HEK293T (cell line): ENCODE measurements at regions not wholly inside any gene's neighbourhood (a gene's known extent, or its start where the extent isn't known, plus 50 kb on each side); places are given as distances from the start of the nearest gene placed in this dataset.

ENCODE experiments used
- CTCF ChIA-PET: fragments of 350-600 bp; formaldehyde crosslinking; extraction: SDS; loops from one replicate; lab custom pipeline; 2021; ENCODE audit warnings: antibody characterized with exemption, inconsistent platforms; lab: Yijun Ruan, JAX
- POLR2A ChIA-PET: fragments of 350-600 bp; formaldehyde crosslinking; extraction: SDS; loops from one replicate; lab custom pipeline; 2020; ENCODE audit warnings: antibody characterized with exemption, inconsistent platforms; lab: Yijun Ruan, JAX
- DNase-seq: peaks from one replicate; pipeline ENCODE4 v3.0.0; 2012; ENCODE audit warnings: mixed read lengths; ENCODE audit errors: extremely low spot score
- ARNT ChIP-seq: fragments of 450-650 bp; IDR thresholded peaks from 2 replicates; pipeline ENCODE4 v1.6.1; 2017; ENCODE audit warnings: mild to moderate bottlenecking
- BHLHE40 ChIP-seq: fragments of 450-650 bp; IDR thresholded peaks from 2 replicates; pipeline ENCODE4 v1.6.1; 2016; ENCODE audit warnings: mild to moderate bottlenecking, moderate library complexity, borderline replicate concordance
- CTBP1 ChIP-seq: fragments of 450-650 bp; IDR thresholded peaks from 2 replicates; pipeline ENCODE4 v1.6.1; 2016; ENCODE audit warnings: borderline replicate concordance
- ELF4 ChIP-seq: fragments of 450-650 bp; IDR thresholded peaks from 2 replicates; pipeline ENCODE4 v1.6.1; 2017; ENCODE audit warnings: antibody characterized with exemption
- FOXA1 ChIP-seq: fragments of 450-650 bp; IDR thresholded peaks from 2 replicates; pipeline ENCODE4 v1.6.1; 2016; ENCODE audit warnings: mild to moderate bottlenecking
- FOXK2 ChIP-seq: fragments of 450-650 bp; IDR thresholded peaks from 2 replicates; pipeline ENCODE4 v1.6.1; 2016; ENCODE audit warnings: mild to moderate bottlenecking
- FOXM1 ChIP-seq: fragments of 450-650 bp; IDR thresholded peaks from 2 replicates; pipeline ENCODE4 v1.6.1; 2017; ENCODE audit warnings: mild to moderate bottlenecking, borderline replicate concordance
- HDGF ChIP-seq: fragments of 450-650 bp; IDR thresholded peaks from 2 replicates; pipeline ENCODE4 v1.6.1; 2017; ENCODE audit warnings: antibody characterized with exemption, borderline replicate concordance
- L3MBTL2 ChIP-seq: fragments of 450-650 bp; conservative IDR thresholded peaks from 2 replicates; pipeline ENCODE4 v1.6.1; 2016; ENCODE audit warnings: mild to moderate bottlenecking
- LEF1 ChIP-seq: fragments of 450-650 bp; IDR thresholded peaks from 2 replicates; pipeline ENCODE4 v1.6.1; 2017; ENCODE audit warnings: mild to moderate bottlenecking, borderline replicate concordance
- NFRKB ChIP-seq: fragments of 450-650 bp; IDR thresholded peaks from 2 replicates; pipeline ENCODE4 v1.6.1; 2016; ENCODE audit warnings: mild to moderate bottlenecking, moderate library complexity
- PKNOX1 ChIP-seq: fragments of 450-650 bp; IDR thresholded peaks from 2 replicates; pipeline ENCODE4 v1.6.1; 2016
- SP1 ChIP-seq: fragments of 450-650 bp; IDR thresholded peaks from 2 replicates; pipeline ENCODE4 v1.6.1; 2017
- SUZ12 ChIP-seq: fragments of 450-650 bp; IDR thresholded peaks from 2 replicates; pipeline ENCODE4 v1.6.1; 2016; ENCODE audit warnings: mild to moderate bottlenecking
- TARDBP ChIP-seq: fragments of 450-650 bp; IDR thresholded peaks from 2 replicates; pipeline ENCODE4 v1.6.1; 2016
- ZNF384 ChIP-seq: fragments of 450-650 bp; IDR thresholded peaks from 2 replicates; pipeline ENCODE4 v1.6.1; 2016

GRCh38 chr20:50293284-50294139, 102.9 kb downstream of the CEBPB start:
- ChIA-PET CTCF (no interaction called here), POLR2A (no interaction called here)
- no peak for DNase-seq
- no peak for TF ChIP-seq CTBP1
- no peak for TF ChIP-seq ARNT
- TF ChIP-seq SP1: no peak
- no peak for TF ChIP-seq FOXK2
- TF ChIP-seq LEF1: no peak
- no peak for TF ChIP-seq SUZ12
- TF ChIP-seq HDGF: no peak
- no peak for TF ChIP-seq PKNOX1
- no peak for TF ChIP-seq FOXA1
- TF ChIP-seq TARDBP: no peak
- no peak for TF ChIP-seq L3MBTL2
- no peak for TF ChIP-seq FOXM1
- TF ChIP-seq ELF4: no peak
- no peak for TF ChIP-seq NFRKB
- no peak for TF ChIP-seq BHLHE40
- TF ChIP-seq ZNF384: no peak

GRCh38 chr20:50294164-50295088, 103.8 kb downstream of the CEBPB start:
- CTCF ChIA-PET: no interaction called here
- TF ChIP-seq FOXK2 (no peak), LEF1 (no peak), NFRKB (no peak), SUZ12 (no peak), FOXA1 (no peak), ELF4 (no peak), TARDBP (no peak), BHLHE40 (no peak), ZNF384 (no peak), HDGF (no peak), PKNOX1 (no peak), L3MBTL2 (no peak), ARNT (no peak), FOXM1 (no peak)
- no peak for DNase-seq
- POLR2A ChIA-PET: interaction anchor here (2.6 kb wide), 1 partner anchor 9 kb away, joined by 8 read pairs; no protein-coding TSS in a partner anchor

- DNase-seq: no peak
- ChIA-PET POLR2A (interaction anchor here (2.6 kb wide), 1 partner anchor 10 kb away, joined by 8 read pairs; no protein-coding TSS in a partner anchor), CTCF (no interaction called here)
- TF ChIP-seq PKNOX1 (no peak), HDGF (no peak), ZNF384 (no peak), CTBP1 (no peak), FOXK2 (no peak), NFRKB (no peak)
These were observed 104.7 kb downstream of the CEBPB start for GRCh38 chr20:50295345-50295744.

- TF ChIP-seq FOXK2: no peak
- TF ChIP-seq FOXA1: no peak
- TF ChIP-seq HDGF: no peak
- TF ChIP-seq TARDBP: no peak
- no peak for TF ChIP-seq PKNOX1
- TF ChIP-seq SP1: no peak
- no peak for TF ChIP-seq ZNF384
- no peak for TF ChIP-seq NFRKB
- no peak for DNase-seq
- CTCF ChIA-PET: no interaction called here
- POLR2A ChIA-PET: interaction anchor here (0.6 to 2.6 kb wide), 3 partner anchors 9 to 105 kb away, joined by 3 to 8 read pairs (median 3); no protein-coding TSS in a partner anchor
These were observed 105.3 kb downstream of the CEBPB start for GRCh38 chr20:50295762-50296449.
